ENCODE measurements at regions not wholly inside any gene's neighbourhood (a gene's known extent, or its start where the extent isn't known, plus 50 kb on each side); places are given as distances from the start of the nearest gene placed in this dataset.

DNA sequence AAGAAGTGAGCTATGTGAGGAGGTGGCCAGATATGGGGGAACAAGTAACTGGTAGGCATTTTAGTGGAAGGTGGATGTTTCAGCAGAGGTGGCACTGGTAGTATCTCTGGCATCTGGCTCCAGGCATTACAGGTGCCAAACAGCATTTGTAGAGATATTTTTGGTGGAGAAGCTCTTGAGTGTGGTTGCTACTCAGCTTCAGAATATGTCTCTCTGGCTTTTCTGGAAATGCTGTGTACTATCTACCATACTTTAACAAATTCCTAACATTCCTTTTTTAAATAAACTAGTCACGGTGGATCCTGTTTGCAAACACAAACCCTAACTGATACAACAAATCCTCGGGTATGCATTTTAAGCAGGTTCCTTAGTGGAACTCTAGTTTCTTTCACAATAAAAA lies 128.0 kb downstream of the BARX2 start:
- no peak overlapping the region for H3K4me3 ChIP-seq (replicated peaks in 1 of 3)
- H3K9me3 ChIP-seq = no peaks in the 10 kb centered on the region
- 22 to 24% methylated on average over 2 of the region's 2 CpGs for WGBS, 2 donors
- H3K36me3 ChIP-seq = no peaks in the 10 kb centered on the region
- DNase-seq = no peak
- no peaks in the 10 kb centered on the region for H3K27me3 ChIP-seq
- H3K4me1 ChIP-seq = no peaks in the 10 kb centered on the region
- H3K27ac ChIP-seq = no peak overlapping the region
- no peak for TF ChIP-seq POLR2A (IDR thresholded peaks at IDR 0.05)
- TF ChIP-seq, protein P1, sequence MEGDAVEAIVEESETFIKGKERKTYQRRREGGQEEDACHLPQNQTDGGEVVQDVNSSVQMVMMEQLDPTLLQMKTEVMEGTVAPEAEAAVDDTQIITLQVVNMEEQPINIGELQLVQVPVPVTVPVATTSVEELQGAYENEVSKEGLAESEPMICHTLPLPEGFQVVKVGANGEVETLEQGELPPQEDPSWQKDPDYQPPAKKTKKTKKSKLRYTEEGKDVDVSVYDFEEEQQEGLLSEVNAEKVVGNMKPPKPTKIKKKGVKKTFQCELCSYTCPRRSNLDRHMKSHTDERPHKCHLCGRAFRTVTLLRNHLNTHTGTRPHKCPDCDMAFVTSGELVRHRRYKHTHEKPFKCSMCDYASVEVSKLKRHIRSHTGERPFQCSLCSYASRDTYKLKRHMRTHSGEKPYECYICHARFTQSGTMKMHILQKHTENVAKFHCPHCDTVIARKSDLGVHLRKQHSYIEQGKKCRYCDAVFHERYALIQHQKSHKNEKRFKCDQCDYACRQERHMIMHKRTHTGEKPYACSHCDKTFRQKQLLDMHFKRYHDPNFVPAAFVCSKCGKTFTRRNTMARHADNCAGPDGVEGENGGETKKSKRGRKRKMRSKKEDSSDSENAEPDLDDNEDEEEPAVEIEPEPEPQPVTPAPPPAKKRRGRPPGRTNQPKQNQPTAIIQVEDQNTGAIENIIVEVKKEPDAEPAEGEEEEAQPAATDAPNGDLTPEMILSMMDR (IDR thresholded peaks at IDR 0.05) = no peak
- intact Hi-C loops (cut with DNase I) = no loop called here

DNA sequence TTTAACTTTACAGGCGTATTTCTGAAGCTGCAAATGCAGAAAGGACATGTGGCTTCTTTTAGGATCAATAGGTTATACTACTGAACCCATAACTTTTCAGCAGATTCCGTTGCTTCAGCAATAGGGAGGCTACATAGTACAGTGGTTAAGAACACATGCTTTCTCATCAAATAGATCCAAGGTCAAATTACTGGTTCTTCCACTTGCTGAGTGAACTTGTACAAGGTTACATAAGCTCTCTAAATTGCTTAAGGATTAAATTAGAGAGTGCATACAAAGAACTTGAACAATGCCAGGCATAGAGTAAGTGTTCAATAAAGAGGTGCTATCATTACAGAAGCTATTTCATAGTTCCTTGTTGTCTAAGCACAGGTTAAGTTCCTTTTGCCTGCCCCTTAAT lies 129.6 kb downstream of the BARX2 start:
- intact Hi-C loops (cut with DNase I) = no loop called here
- TF ChIP-seq, protein P1 (IDR thresholded peaks at IDR 0.05) = no peak
- no peak for TF ChIP-seq POLR2A (IDR thresholded peaks at IDR 0.05)
- Histone ChIP-seq H3K4me3 (replicated peaks in 1 of 3) (no peak overlapping the region), H3K27me3 (no peaks in the 10 kb centered on the region), H3K36me3 (no peaks in the 10 kb centered on the region), H3K9me3 (no peaks in the 10 kb centered on the region), H3K4me1 (no peaks in the 10 kb centered on the region), H3K27ac (no peak overlapping the region)
- WGBS, 2 donors = 60 to 70% methylated on average over 2 of the region's 2 CpGs
- no peak for DNase-seq

DNA sequence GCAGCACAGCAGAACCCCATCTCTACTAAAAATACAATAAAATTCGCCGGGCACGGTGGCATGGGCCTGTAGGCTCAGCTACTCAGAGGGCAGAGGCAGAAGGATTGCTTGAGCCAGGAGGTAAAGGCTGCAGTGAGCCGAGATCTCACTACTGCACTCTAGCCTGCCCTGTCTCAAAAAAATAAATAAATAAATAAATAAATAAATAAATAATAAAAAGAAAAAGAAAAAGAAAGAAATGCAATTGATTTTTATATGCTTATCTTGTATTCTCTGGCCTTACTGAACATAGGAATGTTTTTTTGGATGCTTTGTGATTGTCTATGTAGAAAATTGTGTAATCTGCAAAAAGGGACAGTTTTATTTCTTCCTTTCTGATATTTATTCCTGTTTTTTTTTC lies 132.5 kb downstream of the BARX2 start:
- H3K36me3 ChIP-seq = no peaks in the 10 kb centered on the region
- H3K27ac ChIP-seq = no peak overlapping the region
- intact Hi-C loops (cut with DNase I) = no loop called here
- H3K4me1 ChIP-seq = no peaks in the 10 kb centered on the region
- no peak overlapping the region for H3K4me3 ChIP-seq (replicated peaks in 1 of 3)
- no peaks in the 10 kb centered on the region for H3K27me3 ChIP-seq
- 93% methylated on average over 4 of the region's 4 CpGs for whole genome bisulfite sequencing, 2 donors
- no peak for TF ChIP-seq POLR2A (IDR thresholded peaks at IDR 0.05)
- TF ChIP-seq, protein P1 (IDR thresholded peaks at IDR 0.05) = no peak
- H3K9me3 ChIP-seq = no peaks in the 10 kb centered on the region
- DNase-seq = no peak

DNA sequence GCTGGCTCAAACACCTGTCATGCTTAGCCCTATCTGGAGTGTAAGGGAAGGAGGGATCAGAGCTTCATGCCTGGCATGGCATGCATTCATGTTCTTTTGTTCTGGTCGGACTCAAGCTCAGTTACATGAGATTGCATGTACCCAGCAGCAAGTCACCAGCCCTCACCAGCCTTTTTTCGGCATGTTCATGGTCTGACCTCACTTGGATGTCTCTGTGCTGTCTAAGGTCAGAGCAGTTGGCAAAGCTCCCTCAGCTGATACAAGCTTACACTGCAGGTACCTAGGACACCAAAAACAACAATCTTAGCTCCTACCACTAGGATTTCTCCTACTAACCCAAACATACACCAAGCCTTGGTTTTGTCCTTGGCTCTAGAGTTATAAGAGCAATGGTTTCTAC lies 152.6 kb downstream of the BARX2 start:
- no peak for TF ChIP-seq POLR2A (IDR thresholded peaks at IDR 0.05)
- TF ChIP-seq, protein P1 (IDR thresholded peaks at IDR 0.05) = no peak
- Histone ChIP-seq H3K36me3 (no peaks in the 10 kb centered on the region), H3K4me1 (no peaks in the 10 kb centered on the region), H3K27ac (no peak overlapping the region), H3K27me3 (no peaks in the 10 kb centered on the region), H3K4me3 (replicated peaks in 1 of 3) (no peak overlapping the region), H3K9me3 (no peaks in the 10 kb centered on the region)
- 82 to 90% methylated on average over 2 of the region's 2 CpGs for WGBS, 2 donors
- intact Hi-C loops (cut with DNase I) = no loop called here
- DNase-seq = no peak

DNA sequence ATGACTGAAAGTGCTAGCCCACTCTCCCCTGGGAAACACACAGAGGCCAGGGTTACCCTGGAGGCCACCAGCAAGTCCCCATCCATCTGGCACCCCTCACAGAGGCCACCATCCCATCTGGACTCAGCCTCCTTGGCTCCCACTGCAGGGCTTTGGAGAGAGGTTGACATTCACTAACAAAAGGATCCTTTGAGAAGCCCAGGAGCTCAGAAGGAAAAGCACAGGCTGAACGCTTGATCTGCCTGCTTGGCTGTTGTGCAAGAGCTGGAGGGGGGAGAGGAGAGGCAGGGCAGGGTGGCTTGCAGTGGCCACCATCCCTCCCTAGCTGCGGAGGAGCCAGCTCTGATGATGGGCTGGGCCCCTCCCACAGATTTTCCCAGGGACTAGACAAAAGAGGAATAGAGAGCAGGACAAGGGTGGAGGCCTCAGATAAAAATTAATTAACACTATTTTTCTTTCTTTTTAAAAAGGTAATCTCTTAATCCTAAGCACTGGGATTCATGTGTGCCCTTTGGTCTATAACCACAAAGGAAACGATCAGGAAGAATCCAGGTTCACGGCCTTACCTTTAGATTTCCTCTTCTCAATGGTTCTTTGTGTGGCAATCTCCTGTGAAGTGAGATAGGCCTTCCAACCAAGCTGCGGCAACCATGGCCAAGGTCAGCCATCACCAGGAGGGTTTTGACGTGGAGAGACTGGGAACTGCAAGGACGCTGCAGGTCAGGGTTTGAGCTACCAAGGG lies 154.7 kb downstream of the BARX2 start:
- H3K9me3 ChIP-seq = no peaks in the 10 kb centered on the region
- 59 to 72% methylated on average over 7 of the region's 7 CpGs for WGBS, 2 donors
- no peaks in the 10 kb centered on the region for H3K4me1 ChIP-seq
- TF ChIP-seq, protein P1 (IDR thresholded peaks at IDR 0.05) = no peak
- no peak for TF ChIP-seq POLR2A (IDR thresholded peaks at IDR 0.05)
- H3K4me3 ChIP-seq (replicated peaks in 1 of 3) = no peak overlapping the region
- no peak for DNase-seq
- H3K27ac ChIP-seq = no peak overlapping the region
- intact Hi-C loops (cut with DNase I) = no loop called here
- H3K36me3 ChIP-seq = no peaks in the 10 kb centered on the region
- H3K27me3 ChIP-seq = no peaks in the 10 kb centered on the region

Measured in thyroid gland (tissue), 4 donors.